OCI-LY1 (cell line): ENCODE measurements at regions not wholly inside any gene's neighbourhood (a gene's known extent, or its start where the extent isn't known, plus 50 kb on each side); places are given as distances from the start of the nearest gene placed in this dataset.

Experiments
- EZH2 ChIP-seq: fragments of 200-600 bp; sonication (generic), shearing (Covaris generic); IDR thresholded peaks from 2 replicates; pipeline ENCODE4 v1.8.0; 2017; ENCODE audit warnings: borderline replicate concordance, mixed run types, mild to moderate bottlenecking, antibody characterized with exemption, low read length, moderate library complexity, mixed read lengths
- TF ChIP-seq, protein P1 (sequence below): fragments of 200-600 bp; sonication (generic), shearing (Covaris generic); IDR thresholded peaks from 2 replicates; pipeline ENCODE4 v1.5.1; 2017; ENCODE audit warnings: mild to moderate bottlenecking, antibody characterized with exemption, low read length, moderate library complexity, mixed read lengths

DNA sequence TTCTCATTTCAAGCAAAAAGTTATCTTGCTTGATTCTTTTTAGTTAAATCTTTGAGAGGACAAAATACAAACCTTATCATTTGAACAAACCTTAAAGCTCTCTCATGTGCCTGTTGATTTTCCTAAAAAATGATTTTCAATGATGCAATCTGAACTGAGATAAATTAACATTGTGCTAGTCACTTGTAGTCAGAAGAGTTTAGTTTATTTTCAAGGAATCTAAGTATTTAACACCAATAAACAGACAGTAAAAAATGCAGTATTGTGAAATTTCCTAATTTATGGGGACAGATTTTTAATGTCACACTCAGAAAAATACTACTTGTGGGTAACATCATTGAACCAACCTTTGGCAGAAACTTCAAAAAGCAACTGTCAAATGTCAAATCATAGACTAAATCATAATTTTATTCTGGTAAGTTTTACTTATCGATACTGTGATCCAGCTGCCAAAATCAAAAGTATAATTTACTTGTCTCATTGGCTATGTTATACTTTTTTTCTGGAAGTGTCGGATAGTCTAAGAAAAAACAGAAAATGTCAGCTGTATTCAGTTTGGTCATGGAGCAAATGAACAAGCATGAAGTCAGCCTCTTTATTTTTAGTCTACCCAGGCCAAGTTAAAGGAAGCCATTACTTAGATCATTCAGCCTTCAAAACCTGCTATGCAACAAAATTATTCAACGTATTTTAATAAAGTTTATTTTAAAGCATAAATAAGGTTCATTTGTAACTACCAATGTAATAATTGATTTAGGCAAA lies 52.4 kb upstream of the FNDC3B start:
- TF ChIP-seq, protein P1, sequence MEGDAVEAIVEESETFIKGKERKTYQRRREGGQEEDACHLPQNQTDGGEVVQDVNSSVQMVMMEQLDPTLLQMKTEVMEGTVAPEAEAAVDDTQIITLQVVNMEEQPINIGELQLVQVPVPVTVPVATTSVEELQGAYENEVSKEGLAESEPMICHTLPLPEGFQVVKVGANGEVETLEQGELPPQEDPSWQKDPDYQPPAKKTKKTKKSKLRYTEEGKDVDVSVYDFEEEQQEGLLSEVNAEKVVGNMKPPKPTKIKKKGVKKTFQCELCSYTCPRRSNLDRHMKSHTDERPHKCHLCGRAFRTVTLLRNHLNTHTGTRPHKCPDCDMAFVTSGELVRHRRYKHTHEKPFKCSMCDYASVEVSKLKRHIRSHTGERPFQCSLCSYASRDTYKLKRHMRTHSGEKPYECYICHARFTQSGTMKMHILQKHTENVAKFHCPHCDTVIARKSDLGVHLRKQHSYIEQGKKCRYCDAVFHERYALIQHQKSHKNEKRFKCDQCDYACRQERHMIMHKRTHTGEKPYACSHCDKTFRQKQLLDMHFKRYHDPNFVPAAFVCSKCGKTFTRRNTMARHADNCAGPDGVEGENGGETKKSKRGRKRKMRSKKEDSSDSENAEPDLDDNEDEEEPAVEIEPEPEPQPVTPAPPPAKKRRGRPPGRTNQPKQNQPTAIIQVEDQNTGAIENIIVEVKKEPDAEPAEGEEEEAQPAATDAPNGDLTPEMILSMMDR, result no peak
- TF ChIP-seq EZH2, result no peak
